ENCODE measurements at regions not wholly inside any gene's neighbourhood (a gene's known extent, or its start where the extent isn't known, plus 50 kb on each side); places are given as distances from the start of the nearest gene placed in this dataset.

DNA sequence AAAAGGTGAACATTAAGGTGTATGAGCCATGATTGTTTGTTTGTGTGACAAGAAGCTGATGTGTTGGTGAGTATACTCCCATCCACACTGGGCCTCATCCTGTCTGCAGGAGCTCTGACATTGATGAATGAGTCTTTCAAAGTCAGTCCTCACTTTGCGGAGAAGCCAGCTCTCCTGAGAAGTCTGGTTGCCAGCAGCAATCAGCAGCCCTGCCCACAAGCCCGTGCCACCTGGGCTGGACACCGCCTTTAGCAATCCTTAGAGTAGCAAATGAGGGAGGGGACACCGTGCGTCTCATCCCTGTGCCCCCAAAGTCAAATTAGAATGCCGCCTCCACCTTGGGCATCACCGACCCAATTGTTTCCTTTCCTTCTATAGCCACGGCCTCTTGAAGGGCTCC lies 174.8 kb upstream of the NECTIN1 start:
- FAIRE-seq, result no peak
- TF ChIP-seq, protein P1, sequence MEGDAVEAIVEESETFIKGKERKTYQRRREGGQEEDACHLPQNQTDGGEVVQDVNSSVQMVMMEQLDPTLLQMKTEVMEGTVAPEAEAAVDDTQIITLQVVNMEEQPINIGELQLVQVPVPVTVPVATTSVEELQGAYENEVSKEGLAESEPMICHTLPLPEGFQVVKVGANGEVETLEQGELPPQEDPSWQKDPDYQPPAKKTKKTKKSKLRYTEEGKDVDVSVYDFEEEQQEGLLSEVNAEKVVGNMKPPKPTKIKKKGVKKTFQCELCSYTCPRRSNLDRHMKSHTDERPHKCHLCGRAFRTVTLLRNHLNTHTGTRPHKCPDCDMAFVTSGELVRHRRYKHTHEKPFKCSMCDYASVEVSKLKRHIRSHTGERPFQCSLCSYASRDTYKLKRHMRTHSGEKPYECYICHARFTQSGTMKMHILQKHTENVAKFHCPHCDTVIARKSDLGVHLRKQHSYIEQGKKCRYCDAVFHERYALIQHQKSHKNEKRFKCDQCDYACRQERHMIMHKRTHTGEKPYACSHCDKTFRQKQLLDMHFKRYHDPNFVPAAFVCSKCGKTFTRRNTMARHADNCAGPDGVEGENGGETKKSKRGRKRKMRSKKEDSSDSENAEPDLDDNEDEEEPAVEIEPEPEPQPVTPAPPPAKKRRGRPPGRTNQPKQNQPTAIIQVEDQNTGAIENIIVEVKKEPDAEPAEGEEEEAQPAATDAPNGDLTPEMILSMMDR (IDR thresholded peaks at IDR 0.05; ENCODE audit: insufficient read depth, missing control alignments), result no peak

DNA sequence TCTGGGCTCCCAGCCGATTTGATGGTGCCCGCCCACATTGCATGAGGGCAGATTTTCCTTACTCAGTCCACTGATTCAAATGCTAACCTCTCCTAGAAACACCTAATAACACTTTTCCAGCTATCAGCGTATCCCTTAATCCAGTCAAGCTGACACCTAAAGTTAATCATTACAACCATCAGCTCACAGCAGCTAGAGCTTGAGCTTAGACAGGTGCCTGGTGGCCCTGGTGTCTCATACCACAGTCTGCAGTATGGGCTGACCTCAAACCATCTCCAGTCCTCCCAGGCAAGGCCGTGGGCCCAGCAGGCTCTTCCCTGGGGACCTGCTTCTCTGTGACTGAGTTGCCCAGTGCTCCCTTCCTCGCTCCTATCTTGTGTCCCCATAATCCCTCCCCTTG lies 174.4 kb upstream of the NECTIN1 start:
- TF ChIP-seq, protein P1 (IDR thresholded peaks at IDR 0.05; ENCODE audit: insufficient read depth, missing control alignments), result no peak
- no peak for DNase-seq (ENCODE audit: insufficient read length, low spot score)
- FAIRE-seq, result no peak

More for the DNA sequence above, 174.8 kb upstream of the NECTIN1 start:
- DNase-seq (ENCODE audit: insufficient read length, low spot score), result no peak

- FAIRE-seq (no peak), DNase-seq (ENCODE audit: insufficient read length, low spot score) (no peak)
- TF ChIP-seq, protein P1 (IDR thresholded peaks at IDR 0.05; ENCODE audit: insufficient read depth, missing control alignments), result no peak
Measured at GRCh38 chr11:119902656-119903231, 173.7 kb upstream of the NECTIN1 start.

DNA sequence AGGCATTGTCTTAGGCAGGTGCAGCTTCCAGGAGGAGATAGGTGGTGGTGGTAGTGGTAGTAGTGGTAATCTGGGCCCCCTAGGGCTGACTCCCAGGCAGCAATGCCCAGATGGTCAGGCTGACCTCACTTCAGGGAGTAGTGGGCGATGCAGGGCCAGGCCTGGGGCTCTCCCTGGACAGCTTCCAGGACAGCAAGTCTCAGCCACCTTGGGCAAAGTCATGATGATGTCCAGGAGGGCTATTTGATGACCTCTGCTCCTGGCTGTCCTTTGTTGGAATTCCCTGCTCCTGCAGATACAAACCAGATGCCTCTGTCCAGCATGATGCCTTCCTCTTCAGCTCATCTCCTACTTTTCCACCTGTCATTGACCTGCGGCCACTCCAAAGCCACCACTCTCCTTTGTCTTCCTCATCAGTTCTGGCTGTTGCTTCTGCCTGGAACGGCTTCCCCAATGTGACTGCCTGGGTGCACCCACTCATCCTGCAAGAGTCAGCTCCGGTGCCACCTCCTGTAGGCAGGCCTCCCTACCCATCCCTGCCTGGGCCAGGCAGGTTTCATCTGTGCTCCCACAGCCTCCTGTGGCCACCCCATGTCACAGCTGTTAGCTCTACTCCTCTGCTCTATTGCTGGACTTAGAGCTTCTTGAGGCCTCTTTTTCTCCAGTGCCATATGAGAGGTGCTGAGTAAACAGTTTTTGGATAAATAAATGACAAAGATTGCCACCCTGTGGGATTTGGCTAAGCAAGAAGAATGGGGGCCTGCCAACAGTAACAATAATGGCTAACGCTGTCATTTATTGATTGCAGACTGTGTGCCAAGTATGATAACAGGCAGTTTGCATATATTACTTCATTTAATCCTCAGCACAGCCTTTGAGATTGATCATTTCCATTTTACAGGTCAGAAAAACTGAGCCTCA lies 172.9 kb upstream of the NECTIN1 start:
- TF ChIP-seq, protein P1 (IDR thresholded peaks at IDR 0.05; ENCODE audit: insufficient read depth, missing control alignments), result no peak
- no peak for FAIRE-seq
- no peak for DNase-seq (ENCODE audit: insufficient read length, low spot score)

DNA sequence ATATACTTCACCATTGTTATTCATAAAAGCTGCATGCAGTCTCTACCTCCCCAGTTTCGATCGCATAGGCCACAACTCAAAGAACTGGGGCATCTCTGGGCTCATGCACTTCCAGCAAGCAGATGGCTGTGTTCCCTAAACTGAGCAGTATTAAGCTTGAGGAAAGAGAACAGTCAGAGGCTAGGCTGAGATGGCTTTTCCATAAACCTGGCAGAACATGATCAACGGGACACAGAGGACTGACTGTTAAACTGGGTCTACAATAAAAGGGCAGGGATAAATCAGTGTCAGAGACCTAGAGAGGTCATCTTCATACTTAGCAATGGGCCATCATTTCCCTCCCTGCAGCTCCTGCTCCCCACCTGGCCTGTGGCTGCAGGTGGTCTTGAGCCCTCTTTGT lies 171.0 kb upstream of the NECTIN1 start:
- TF ChIP-seq, protein P1 (IDR thresholded peaks at IDR 0.05; ENCODE audit: insufficient read depth, missing control alignments), result no peak
- DNase-seq (ENCODE audit: insufficient read length, low spot score) (no peak), FAIRE-seq (no peak)

- TF ChIP-seq, protein P1 (IDR thresholded peaks at IDR 0.05; ENCODE audit: insufficient read depth, missing control alignments), result no peak
- FAIRE-seq, result no peak
- no peak for DNase-seq (ENCODE audit: insufficient read length, low spot score)
Measured at GRCh38 chr11:119897576-119897975, 168.6 kb upstream of the NECTIN1 start.

DNA sequence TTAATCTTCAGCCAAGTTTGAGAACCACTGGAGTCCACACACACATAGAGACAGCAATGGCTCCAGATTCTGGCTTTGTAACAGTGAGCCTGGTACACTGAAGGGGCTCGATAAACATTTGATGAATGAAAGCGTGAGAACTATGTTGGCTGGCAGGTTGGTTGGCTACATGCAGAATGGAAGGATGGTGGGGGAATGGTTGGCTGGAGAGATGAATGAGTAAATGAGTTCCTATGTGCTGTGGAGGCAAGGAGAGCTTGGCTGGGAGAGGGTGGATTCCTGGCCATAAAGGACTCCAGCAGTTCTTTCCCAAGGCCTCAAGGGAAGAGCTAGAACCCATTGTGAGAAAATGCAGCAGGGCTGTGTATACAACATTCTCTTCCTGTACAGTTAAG lies 168.0 kb upstream of the NECTIN1 start:
- TF ChIP-seq, protein P1 (IDR thresholded peaks at IDR 0.05; ENCODE audit: insufficient read depth, missing control alignments), result no peak
- no peak for DNase-seq (ENCODE audit: insufficient read length, low spot score)
- no peak for FAIRE-seq

All from D721Med (cell line).